DOHH2 (cell line): ENCODE measurements at regions not wholly inside any gene's neighbourhood (a gene's known extent, or its start where the extent isn't known, plus 50 kb on each side); places are given as distances from the start of the nearest gene placed in this dataset.

Experiments
- EZH2phosphoT487 ChIP-seq: fragments of 200-600 bp; sonication (generic); IDR thresholded peaks from 2 replicates; pipeline ENCODE4 v1.6.1; 2017; ENCODE audit warnings: borderline replicate concordance, mild to moderate bottlenecking, antibody characterized with exemption, low read length, moderate library complexity, mixed read lengths
- TF ChIP-seq, protein P1 (sequence below): fragments of 200-600 bp; sonication (generic); IDR thresholded peaks from one replicate; pipeline ENCODE4 v1.5.1; 2014; ENCODE audit warnings: antibody characterized with exemption, mild to moderate bottlenecking, low read depth, low read length; ENCODE audit not compliant: poor library complexity, severe bottlenecking

DNA sequence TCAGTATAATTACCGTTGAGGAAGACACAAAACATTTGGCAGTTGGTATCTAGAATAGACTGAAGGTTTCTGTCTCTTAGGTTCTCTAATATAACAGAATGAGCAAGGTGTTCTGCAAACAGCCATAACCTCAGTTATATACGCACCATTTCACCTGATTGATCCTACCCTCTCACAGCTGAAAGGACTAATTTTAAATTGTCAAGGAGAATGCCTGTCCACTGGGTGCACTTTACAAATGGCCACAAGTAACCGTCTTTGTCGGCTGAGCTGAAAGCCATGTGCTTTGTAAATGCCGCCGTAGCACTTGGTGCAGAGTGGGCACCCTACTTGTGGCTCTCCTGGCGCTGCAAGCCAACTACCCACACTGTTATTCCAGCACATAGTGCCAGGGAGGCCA is 466.3 kb downstream of the AACS start:
- TF ChIP-seq, protein P1, sequence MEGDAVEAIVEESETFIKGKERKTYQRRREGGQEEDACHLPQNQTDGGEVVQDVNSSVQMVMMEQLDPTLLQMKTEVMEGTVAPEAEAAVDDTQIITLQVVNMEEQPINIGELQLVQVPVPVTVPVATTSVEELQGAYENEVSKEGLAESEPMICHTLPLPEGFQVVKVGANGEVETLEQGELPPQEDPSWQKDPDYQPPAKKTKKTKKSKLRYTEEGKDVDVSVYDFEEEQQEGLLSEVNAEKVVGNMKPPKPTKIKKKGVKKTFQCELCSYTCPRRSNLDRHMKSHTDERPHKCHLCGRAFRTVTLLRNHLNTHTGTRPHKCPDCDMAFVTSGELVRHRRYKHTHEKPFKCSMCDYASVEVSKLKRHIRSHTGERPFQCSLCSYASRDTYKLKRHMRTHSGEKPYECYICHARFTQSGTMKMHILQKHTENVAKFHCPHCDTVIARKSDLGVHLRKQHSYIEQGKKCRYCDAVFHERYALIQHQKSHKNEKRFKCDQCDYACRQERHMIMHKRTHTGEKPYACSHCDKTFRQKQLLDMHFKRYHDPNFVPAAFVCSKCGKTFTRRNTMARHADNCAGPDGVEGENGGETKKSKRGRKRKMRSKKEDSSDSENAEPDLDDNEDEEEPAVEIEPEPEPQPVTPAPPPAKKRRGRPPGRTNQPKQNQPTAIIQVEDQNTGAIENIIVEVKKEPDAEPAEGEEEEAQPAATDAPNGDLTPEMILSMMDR = no peak
- TF ChIP-seq EZH2phosphoT487 = no peak
